H1 (cell line): ENCODE measurements at regions not wholly inside any gene's neighbourhood (a gene's known extent, or its start where the extent isn't known, plus 50 kb on each side); places are given as distances from the start of the nearest gene placed in this dataset.

Source experiments
- CTCF ChIA-PET: fragments of 300-600 bp; sonication (Branson Sonifier 250); formaldehyde crosslinking; loops from one replicate; lab custom pipeline; 2021; ENCODE audit not compliant: partially characterized antibody; lab: Charles Lee
- POLR2A ChIA-PET: fragments of 300-600 bp; sonication (Branson Sonifier 250); formaldehyde crosslinking; loops from one replicate; lab custom pipeline; 2021; ENCODE audit warnings: inconsistent platforms; ENCODE audit not compliant: partially characterized antibody; lab: Charles Lee
- DNase-seq, 2 experiments: peaks; one replicate each; pipeline versions ENCODE4 v3.0.0 to v3.0.0-alpha.2; 2010 to 2022; ENCODE audit warnings: low spot score in 2 of 2, low read depth in 1 of 2, mixed read lengths in 1 of 2
- FAIRE-seq: peaks from 2 replicates; lab custom pipeline; 2011; peaks lifted over from hg19 to GRCh38; lab: Jason Lieb, UNC
- H2AFZ ChIP-seq: 2 replicates; pipeline ENCODE4 v1.8.1; 2012; ENCODE audit warnings: low read length, inconsistent platforms
- H2AK5ac ChIP-seq: 2 replicates; pipeline ENCODE4 v1.6.1; 2013; ENCODE audit warnings: low read depth, low read length
- H2BK120ac ChIP-seq: replicated peaks from 2 replicates; pipeline ENCODE3; 2013; ENCODE audit warnings: low read depth, low read length, inconsistent platforms
- H2BK12ac ChIP-seq: 2 replicates; pipeline ENCODE4 v1.6.1; 2013; ENCODE audit warnings: low read depth, low read length
- H2BK15ac ChIP-seq: 2 replicates; pipeline ENCODE4 v1.6.1; 2013; ENCODE audit warnings: low read length
- H2BK20ac ChIP-seq: 2 replicates; pipeline ENCODE4 v1.6.1; 2013; ENCODE audit warnings: low read length
- H2BK5ac ChIP-seq: 2 replicates; pipeline ENCODE4 v1.6.1; 2013; ENCODE audit warnings: low read depth, low read length
- H3K14ac ChIP-seq: 2 replicates; pipeline ENCODE4 v1.6.1; 2013; ENCODE audit warnings: inconsistent platforms; ENCODE audit not compliant: insufficient read length
- H3K18ac ChIP-seq: 2 replicates; pipeline ENCODE4 v1.6.1; 2013; ENCODE audit warnings: low read length; ENCODE audit errors: extremely low read depth
- H3K23ac ChIP-seq: 2 replicates; pipeline ENCODE4 v1.6.1; 2013; ENCODE audit warnings: inconsistent platforms; ENCODE audit not compliant: insufficient read length
- H3K23me2 ChIP-seq: 2 replicates; pipeline ENCODE4 v1.6.1; 2013; ENCODE audit warnings: low read depth, low read length
- H3K27ac ChIP-seq: 2 replicates; pipeline ENCODE4 v1.6.1; 2011; ENCODE audit warnings: low read depth, low read length, inconsistent platforms
- H3K27me3 ChIP-seq, 4 experiments: replicated peaks in 1 of 4; 1 replicate in 1 of 4; 2 replicates in 3 of 4; pipeline versions ENCODE4 v1.6.1 to v1.8.1; 2011 to 2013; ENCODE audit warnings: low read length in 3 of 4, mild to moderate bottlenecking in 3 of 4, inconsistent platforms in 2 of 4, mixed read lengths in 2 of 4, moderate library complexity in 1 of 4; ENCODE audit not compliant: control insufficient read depth in 3 of 4, insufficient read depth in 3 of 4; ENCODE audit errors: extremely low read depth in 1 of 4
- H3K36me3 ChIP-seq, 4 experiments: 2 replicates each; pipeline versions ENCODE4 v1.6.1 to v1.8.1; 2011 to 2013; ENCODE audit warnings: mild to moderate bottlenecking in 4 of 4, low read length in 3 of 4, moderate library complexity in 2 of 4, control low read depth in 1 of 4, inconsistent platforms in 1 of 4; ENCODE audit not compliant: insufficient read depth in 4 of 4, control insufficient read depth in 2 of 4
- H3K4ac ChIP-seq: replicated peaks from 2 replicates; pipeline ENCODE3; 2013; ENCODE audit warnings: low read length, low read depth, mixed read lengths, inconsistent platforms; ENCODE audit not compliant: insufficient read length
- H3K4me1 ChIP-seq, 4 experiments: replicated peaks in 1 of 4; 1 replicate in 1 of 4; 2 replicates in 3 of 4; pipeline versions ENCODE4 v1.6.1 to v1.8.1; 2011 to 2013; ENCODE audit warnings: low read length in 3 of 4, inconsistent platforms in 2 of 4, mixed read lengths in 1 of 4; ENCODE audit not compliant: insufficient read depth in 4 of 4, control insufficient read depth in 3 of 4
- H3K4me2 ChIP-seq, 2 experiments: 2 replicates each; pipeline versions ENCODE4 v1.6.1 to v1.8.1; 2011 to 2013; ENCODE audit warnings: low read depth in 2 of 2, low read length in 2 of 2, control low read depth in 1 of 2, inconsistent platforms in 1 of 2, mild to moderate bottlenecking in 1 of 2; ENCODE audit not compliant: insufficient read depth in 1 of 2
- H3K4me3 ChIP-seq, 4 experiments: fragments of 200-600, 300-600 bp in 1 of 4; sonication (generic), shearing (Covaris generic), sonication (Bioruptor Twin) in 1 of 4; 2 replicates each; pipeline versions ENCODE4 v1.5.1 to v1.8.1; 2011 to 2016; ENCODE audit warnings: low read length in 4 of 4, low read depth in 3 of 4, control low read depth in 2 of 4, inconsistent platforms in 2 of 4, mild to moderate bottlenecking in 2 of 4, mixed read lengths in 1 of 4, moderate library complexity in 1 of 4; ENCODE audit not compliant: insufficient read depth in 2 of 4; ENCODE audit errors: extremely low read depth in 1 of 4
- H3K56ac ChIP-seq: replicated peaks from 2 replicates; pipeline ENCODE3; 2013; ENCODE audit warnings: low read depth, mild to moderate bottlenecking, mixed read lengths, low read length, inconsistent platforms; ENCODE audit not compliant: insufficient read length
- H3K79me1 ChIP-seq: 2 replicates; pipeline ENCODE4 v1.6.1; 2013; ENCODE audit warnings: low read depth, low read length, control low read depth
- H3K79me2 ChIP-seq, 2 experiments: 2 replicates each; pipeline versions ENCODE4 v1.6.1 to v1.8.1; 2012 to 2013; ENCODE audit warnings: low read length in 2 of 2, mild to moderate bottlenecking in 2 of 2, inconsistent platforms in 1 of 2; ENCODE audit not compliant: insufficient read depth in 2 of 2, control insufficient read depth in 1 of 2
- H3K9ac ChIP-seq, 4 experiments: replicated peaks in 1 of 4; 1 replicate in 1 of 4; 2 replicates in 3 of 4; pipeline versions ENCODE4 v1.6.1 to v1.8.1; 2011 to 2013; ENCODE audit warnings: low read depth in 3 of 4, low read length in 3 of 4, control low read depth in 2 of 4, mild to moderate bottlenecking in 2 of 4, moderate library complexity in 2 of 4, inconsistent platforms in 1 of 4; ENCODE audit errors: extremely low read depth in 1 of 4
- H3K9me3 ChIP-seq, 2 experiments: 2 replicates each; pipeline versions ENCODE4 v1.6.1 to v1.8.1; 2012 to 2013; ENCODE audit warnings: mild to moderate bottlenecking in 2 of 2, moderate library complexity in 2 of 2, control low read depth in 1 of 2, inconsistent platforms in 1 of 2, low read depth in 1 of 2, low read length in 1 of 2, mixed read lengths in 1 of 2; ENCODE audit not compliant: insufficient read depth in 2 of 2
- H4K20me1 ChIP-seq, 2 experiments: replicated peaks in 1 of 2; 2 replicates each; pipeline versions ENCODE3 to v1.8.1; 2011 to 2013; ENCODE audit warnings: inconsistent platforms in 2 of 2, low read length in 2 of 2, mild to moderate bottlenecking in 1 of 2; ENCODE audit not compliant: insufficient read depth in 2 of 2, control insufficient read depth in 1 of 2
- H4K5ac ChIP-seq: 2 replicates; pipeline ENCODE4 v1.6.1; 2013; ENCODE audit warnings: low read length, low read depth, mixed read lengths, inconsistent platforms; ENCODE audit not compliant: insufficient read length
- H4K8ac ChIP-seq: 2 replicates; pipeline ENCODE4 v1.8.0; 2013; ENCODE audit warnings: mild to moderate bottlenecking, moderate library complexity, low read length, inconsistent platforms; ENCODE audit not compliant: insufficient read depth; ENCODE audit errors: extremely low read depth
- H4K91ac ChIP-seq: replicated peaks from 2 replicates; pipeline ENCODE3; 2013; ENCODE audit warnings: low read length, mixed read lengths, inconsistent platforms; ENCODE audit not compliant: insufficient read length
- BACH1 ChIP-seq: IDR thresholded peaks from 2 replicates; pipeline ENCODE4 v1.6.1; 2012; ENCODE audit warnings: low read length, improper control_type of control experiment
- CTCF ChIP-seq, 3 experiments: IDR thresholded peaks; 1 replicate in 2 of 3; 2 replicates in 1 of 3; pipeline versions ENCODE4 v1.5.1 to v1.6.1; 2011; ENCODE audit warnings: low read length in 3 of 3, mild to moderate bottlenecking in 3 of 3, inconsistent platforms in 2 of 3, low read depth in 1 of 3, moderate library complexity in 1 of 3; ENCODE audit not compliant: insufficient read depth in 1 of 3; ENCODE audit errors: control extremely low read depth in 1 of 3
- GABPA ChIP-seq: IDR thresholded peaks from 2 replicates; pipeline ENCODE4 v1.6.1; 2011; ENCODE audit warnings: mild to moderate bottlenecking, low read length, moderate library complexity, borderline replicate concordance; ENCODE audit not compliant: insufficient read depth
- JUN ChIP-seq: IDR thresholded peaks from 2 replicates; pipeline ENCODE4 v1.6.1; 2011; ENCODE audit warnings: low read depth, mild to moderate bottlenecking, improper control_type of control experiment, low read length
- NANOG ChIP-seq: IDR thresholded peaks from 2 replicates; pipeline ENCODE4 v1.6.1; 2011; ENCODE audit warnings: low read length, low read depth, mild to moderate bottlenecking, inconsistent platforms; ENCODE audit not compliant: insufficient read depth, poor library complexity, severe bottlenecking
- NRF1 ChIP-seq: IDR thresholded peaks from 2 replicates; pipeline ENCODE4 v1.6.1; 2011; ENCODE audit warnings: mild to moderate bottlenecking, low read depth, low read length, improper control_type of control experiment
- POLR2A ChIP-seq, 2 experiments: IDR thresholded peaks; 1 replicate in 1 of 2; 2 replicates in 1 of 2; pipeline ENCODE4 v1.6.1; 2011; ENCODE audit warnings: low read depth in 2 of 2, low read length in 2 of 2, mild to moderate bottlenecking in 2 of 2; ENCODE audit errors: control extremely low read depth in 1 of 2
- SP2 ChIP-seq: IDR thresholded peaks from 2 replicates; pipeline ENCODE4 v1.6.1; 2012; ENCODE audit warnings: mild to moderate bottlenecking, low read length, inconsistent platforms
- TBP ChIP-seq: IDR thresholded peaks from 2 replicates; pipeline ENCODE4 v1.6.1; 2011; ENCODE audit warnings: low read depth, low read length, improper control_type of control experiment
- USF2 ChIP-seq: IDR thresholded peaks from 2 replicates; pipeline ENCODE4 v1.6.1; 2011; ENCODE audit warnings: low read length, improper control_type of control experiment
- ZNF274 ChIP-seq: IDR thresholded peaks from 2 replicates; pipeline ENCODE4 v1.7.0; 2012; ENCODE audit warnings: low read length, borderline replicate concordance; ENCODE audit errors: extremely low read depth
- WGBS, 2 experiments: shearing (Covaris generic) in 1 of 2; methylation state at CpG; one replicate each; pipeline versions ENCODE4 v1.1.6 to v1.1.7; 2013 to 2015; ENCODE audit warnings: low lambda C conversion rate in 2 of 2, mixed read lengths in 2 of 2, inconsistent platforms in 1 of 2, low coverage in 1 of 2, missing lambda C conversion rate in 1 of 2; ENCODE audit not compliant: insufficient replicate concordance in 2 of 2, insufficient coverage in 1 of 2, insufficient read length in 1 of 2; ENCODE audit errors: extremely low coverage in 1 of 2, missing lambda C conversion rate in 1 of 2; 5-methylcytosine and 5-hydroxymethylcytosine counted together

GRCh38 chrX:39445336-39445735 lies 644.1 kb downstream of the MID1IP1 start:
- Histone ChIP-seq H2BK20ac (no peak overlapping the region), H3K4me2 (no peak overlapping the region), H2BK15ac (no peak overlapping the region), H3K27me3 (no peaks in the 10 kb centered on the region), H2BK120ac (no peak overlapping the region), H3K23ac (no peak overlapping the region), H3K4ac (no peak overlapping the region), H2AFZ (no peak overlapping the region), H3K4me1 (no peaks in the 10 kb centered on the region), H3K9ac (no peak overlapping the region), H3K23me2 (peaks cover 2% of the 10 kb centered on the region; the same call in 1 of the 2 replicates), H2AK5ac (no peak overlapping the region), H4K20me1 (no peaks in the 10 kb centered on the region), H2BK12ac (no peak overlapping the region), H3K79me2 (no peaks in the 10 kb centered on the region), H3K18ac (no peak overlapping the region), H4K5ac (no peak overlapping the region), H3K79me1 (no peaks in the 10 kb centered on the region), H3K56ac (no peak overlapping the region), H3K14ac (no peak overlapping the region), H3K9me3 (no peaks in the 10 kb centered on the region), H2BK5ac (no peak overlapping the region), H3K36me3 (no peaks in the 10 kb centered on the region), H4K8ac (no peak overlapping the region), H3K4me3 (no peak overlapping the region), H4K91ac (no peak overlapping the region), H3K27ac (no peak overlapping the region)
- FAIRE-seq: no peak
- peak in 1 of 2 experiments; percentile 73 for DNase-seq
- WGBS, 2 experiments: 85% methylated on average over 4 of the region's 4 CpGs; no CpG with 5 or more reads in 1 of the 2 experiments
- CTCF ChIA-PET: interaction anchor here (0.7 kb wide), 1 partner anchor 9 kb away, joined by 3 read pairs; no protein-coding TSS in a partner anchor
- POLR2A ChIA-PET: no interaction called here
- TF ChIP-seq USF2: no peak
- TF ChIP-seq NANOG: no peak
- no peak for TF ChIP-seq ZNF274
- no peak for TF ChIP-seq NRF1
- peak; percentile 34 to 56 (median 42); a peak in 3 of 4 replicates for TF ChIP-seq CTCF (IDR thresholded peaks at IDR 0.05; ENCODE audit: control extremely low read depth in 1 of 3, insufficient read depth in 1 of 3, low read depth in 1 of 3, low read length in 3 of 3)
- no peak for TF ChIP-seq JUN
- TF ChIP-seq GABPA: no peak
- TF ChIP-seq BACH1: no peak
- TF ChIP-seq TBP: peak; percentile 52; the same call in 1 of the 2 replicates
- no peak for TF ChIP-seq SP2
- no peak for TF ChIP-seq POLR2A (IDR thresholded peaks at IDR 0.05; ENCODE audit: control extremely low read depth in 1 of 2, low read depth in 2 of 2, low read length in 2 of 2)
